AG04449 (cell line): ENCODE measurements at regions not wholly inside any gene's neighbourhood (a gene's known extent, or its start where the extent isn't known, plus 50 kb on each side); places are given as distances from the start of the nearest gene placed in this dataset.

Experiments
- CTCF ChIA-PET: fragments of 350-600 bp; formaldehyde crosslinking; extraction: SDS; loops from one replicate; lab custom pipeline; 2021; ENCODE audit warnings: antibody characterized with exemption; lab: Yijun Ruan, JAX
- POLR2A ChIA-PET: fragments of 400-600, 350-600 bp; formaldehyde crosslinking; extraction: SDS; loops from one replicate; lab custom pipeline; 2020; ENCODE audit warnings: antibody characterized with exemption, inconsistent platforms; lab: Yijun Ruan, JAX
- DNase-seq: peaks from one replicate; pipeline ENCODE4 v3.0.0-alpha.2; 2010; ENCODE audit warnings: low read depth, low spot score
- H3K4me3 ChIP-seq: 2 replicates; pipeline ENCODE4 v1.5.1; 2011; ENCODE audit warnings: low read depth, mild to moderate bottlenecking, control low read depth, low read length
- TF ChIP-seq, protein P1 (sequence below): IDR thresholded peaks from one replicate; pipeline ENCODE4 v1.5.1; 2011; ENCODE audit warnings: mild to moderate bottlenecking, moderate library complexity, low read length, control low read depth, inconsistent platforms; ENCODE audit not compliant: insufficient read depth; ENCODE audit errors: missing control alignments

DNA sequence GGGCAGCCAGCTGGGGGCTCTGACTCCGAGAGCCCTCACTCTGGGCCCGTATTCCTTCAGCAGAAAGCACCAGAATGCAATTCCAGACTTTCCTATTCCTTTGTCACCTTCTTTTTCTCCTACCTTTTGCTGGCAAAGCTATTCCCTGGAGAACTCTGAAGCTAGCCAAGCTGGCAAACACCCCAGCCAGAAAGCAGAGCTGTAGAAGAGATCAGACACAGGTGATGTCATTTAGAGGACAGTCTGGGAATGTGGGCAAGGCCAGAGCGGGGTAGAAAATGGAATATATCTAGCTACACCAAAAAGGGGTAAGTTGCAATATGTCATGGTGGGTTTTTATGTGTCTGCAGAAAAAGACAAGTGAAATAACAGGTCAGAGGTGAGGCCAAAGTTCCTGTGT lies 205.1 kb downstream of the NXPE2 start:
- POLR2A ChIA-PET: no interaction called here
- no peak for DNase-seq
- H3K4me3 ChIP-seq: no peak overlapping the region
- TF ChIP-seq, protein P1, sequence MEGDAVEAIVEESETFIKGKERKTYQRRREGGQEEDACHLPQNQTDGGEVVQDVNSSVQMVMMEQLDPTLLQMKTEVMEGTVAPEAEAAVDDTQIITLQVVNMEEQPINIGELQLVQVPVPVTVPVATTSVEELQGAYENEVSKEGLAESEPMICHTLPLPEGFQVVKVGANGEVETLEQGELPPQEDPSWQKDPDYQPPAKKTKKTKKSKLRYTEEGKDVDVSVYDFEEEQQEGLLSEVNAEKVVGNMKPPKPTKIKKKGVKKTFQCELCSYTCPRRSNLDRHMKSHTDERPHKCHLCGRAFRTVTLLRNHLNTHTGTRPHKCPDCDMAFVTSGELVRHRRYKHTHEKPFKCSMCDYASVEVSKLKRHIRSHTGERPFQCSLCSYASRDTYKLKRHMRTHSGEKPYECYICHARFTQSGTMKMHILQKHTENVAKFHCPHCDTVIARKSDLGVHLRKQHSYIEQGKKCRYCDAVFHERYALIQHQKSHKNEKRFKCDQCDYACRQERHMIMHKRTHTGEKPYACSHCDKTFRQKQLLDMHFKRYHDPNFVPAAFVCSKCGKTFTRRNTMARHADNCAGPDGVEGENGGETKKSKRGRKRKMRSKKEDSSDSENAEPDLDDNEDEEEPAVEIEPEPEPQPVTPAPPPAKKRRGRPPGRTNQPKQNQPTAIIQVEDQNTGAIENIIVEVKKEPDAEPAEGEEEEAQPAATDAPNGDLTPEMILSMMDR: no peak
- CTCF ChIA-PET: no interaction called here

DNA sequence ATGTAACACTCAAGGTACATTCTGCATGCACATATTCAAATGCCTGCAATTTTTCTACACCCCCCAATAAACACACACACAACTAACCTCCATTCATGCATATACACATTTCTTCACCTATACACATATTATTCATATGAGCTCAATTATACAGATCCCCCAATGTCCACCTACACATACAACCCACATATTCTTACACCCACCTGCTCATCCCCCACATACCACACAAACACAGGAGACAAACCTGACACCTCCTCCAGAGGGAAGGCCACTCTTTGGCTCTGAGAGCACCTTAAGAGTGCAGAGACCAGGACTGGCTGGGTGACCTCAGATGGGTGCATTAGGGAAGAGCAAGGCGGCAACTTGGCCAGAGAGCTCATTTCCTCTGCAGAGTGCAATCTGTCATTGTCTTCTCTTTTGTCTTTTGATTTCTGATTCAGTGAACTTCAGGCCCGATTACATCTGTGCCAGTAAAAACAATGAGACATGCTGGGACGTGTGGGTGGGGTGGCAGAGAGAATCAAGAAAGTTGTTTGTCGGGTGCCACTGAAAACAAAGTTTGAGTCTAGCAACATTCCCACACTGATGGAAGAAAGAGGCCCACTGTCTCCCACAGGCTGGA lies 208.4 kb downstream of the NXPE2 start:
- no peak for DNase-seq
- TF ChIP-seq, protein P1: no peak
- no peak overlapping the region for H3K4me3 ChIP-seq
- ChIA-PET CTCF (no interaction called here), POLR2A (no interaction called here)

DNA sequence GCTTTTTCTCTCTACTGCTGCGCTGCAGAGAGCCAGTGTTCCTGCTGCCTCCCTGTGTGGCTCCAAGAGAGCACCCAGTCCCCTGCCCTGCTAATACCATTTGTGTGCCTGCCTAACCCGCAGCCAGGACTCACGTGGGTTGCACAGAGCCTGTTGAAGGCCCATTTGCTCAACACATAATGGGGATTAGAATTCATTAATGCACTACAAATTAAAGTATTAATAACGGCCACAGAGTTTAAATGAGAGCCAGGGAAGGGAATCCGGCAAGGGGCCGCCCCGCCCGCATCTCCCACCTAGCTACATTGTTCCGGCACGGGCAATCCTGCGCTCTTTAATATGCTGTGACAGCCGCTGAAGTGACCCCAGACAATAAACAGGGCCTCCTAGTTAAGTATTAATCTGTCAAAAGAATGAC lies 211.3 kb downstream of the NXPE2 start:
- CTCF ChIA-PET: no interaction called here
- DNase-seq: no peak
- POLR2A ChIA-PET: no interaction called here
- TF ChIP-seq, protein P1: no peak
- no peak overlapping the region for H3K4me3 ChIP-seq

DNA sequence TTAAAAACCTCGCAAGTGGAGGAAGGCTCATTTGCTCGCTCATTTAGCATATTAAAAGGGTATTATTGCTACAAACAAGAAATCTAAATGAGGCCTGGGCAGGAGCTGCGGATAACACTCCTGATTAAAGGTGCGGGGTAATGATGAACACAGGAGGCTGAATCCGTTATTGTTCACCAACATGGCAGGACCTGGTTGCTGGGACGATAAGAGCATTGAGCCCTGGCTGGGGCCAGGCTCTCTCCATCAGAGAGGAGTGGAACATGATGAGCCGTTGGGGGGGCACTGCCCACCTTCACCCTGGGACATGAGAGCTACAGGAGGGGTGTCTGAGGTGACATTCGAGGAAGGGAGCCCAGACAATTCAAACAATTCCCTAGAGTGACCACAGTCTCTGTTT lies 211.7 kb downstream of the NXPE2 start:
- ChIA-PET POLR2A (no interaction called here), CTCF (no interaction called here)
- H3K4me3 ChIP-seq: no peak overlapping the region
- TF ChIP-seq, protein P1: no peak
- DNase-seq: no peak

DNA sequence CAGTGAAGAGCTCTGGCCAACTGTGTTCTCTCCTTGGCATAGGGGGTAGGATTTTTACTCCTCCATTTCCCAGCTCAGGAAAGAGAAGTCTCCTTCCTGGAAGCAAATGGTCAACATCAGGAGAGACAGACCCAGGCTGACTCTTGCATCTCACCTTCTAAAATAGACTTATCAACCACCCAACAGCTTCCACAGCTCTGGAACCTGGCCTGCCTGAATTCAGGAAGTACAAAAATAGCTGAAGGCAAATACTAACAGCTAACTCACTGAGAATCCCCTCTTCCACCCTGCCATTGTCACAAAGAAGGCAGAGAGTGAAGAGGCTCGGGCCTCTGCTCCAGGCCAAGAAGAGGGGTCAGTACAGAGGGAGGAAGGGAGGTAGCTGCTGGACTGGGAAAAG lies 213.6 kb downstream of the NXPE2 start:
- TF ChIP-seq, protein P1: no peak
- ChIA-PET POLR2A (no interaction called here), CTCF (no interaction called here)
- DNase-seq: no peak
- H3K4me3 ChIP-seq: no peak overlapping the region

DNA sequence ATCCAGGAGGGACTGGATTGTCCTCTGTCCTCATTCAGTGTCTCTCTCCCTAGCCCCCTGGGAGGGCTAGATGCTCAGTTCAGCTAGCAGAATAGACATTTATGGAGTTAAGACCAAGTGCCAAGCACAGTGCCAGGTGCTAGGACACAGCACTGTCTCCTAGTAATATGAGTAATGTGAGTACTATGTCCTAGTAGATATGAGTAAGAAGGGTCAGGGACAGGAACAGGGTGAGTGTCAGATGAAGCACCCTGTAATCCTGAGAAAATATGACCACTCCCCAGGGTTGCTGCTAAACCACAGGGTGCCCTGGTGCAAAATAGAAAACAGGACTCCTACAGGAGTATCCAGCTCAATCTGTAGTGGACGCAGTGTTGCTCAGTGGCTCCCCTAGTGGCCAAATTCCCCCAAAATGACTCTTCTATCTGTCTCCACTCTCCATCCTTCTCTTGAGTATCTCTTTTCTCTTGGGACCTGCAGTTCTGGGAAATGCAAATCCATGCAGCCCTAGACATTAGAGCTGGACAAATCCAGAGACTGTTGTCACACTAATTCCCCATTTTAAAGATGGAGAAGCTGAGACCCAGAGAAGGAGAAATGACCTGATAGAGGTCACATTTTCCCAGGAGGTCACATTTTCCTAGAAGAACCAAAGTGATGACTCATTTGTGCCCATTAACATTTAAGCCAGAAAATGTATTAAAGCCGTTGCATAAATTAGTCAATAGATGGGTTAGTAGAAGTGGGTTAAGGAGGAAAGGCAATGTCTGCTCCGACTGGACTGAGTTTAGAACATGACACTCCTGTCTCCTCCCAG lies 214.3 kb downstream of the NXPE2 start:
- TF ChIP-seq, protein P1: no peak
- DNase-seq: no peak
- CTCF ChIA-PET: no interaction called here
- no peak overlapping the region for H3K4me3 ChIP-seq
- POLR2A ChIA-PET: no interaction called here
